HG03521 (cell line): ENCODE measurements at regions not wholly inside any gene's neighbourhood (a gene's known extent, or its start where the extent isn't known, plus 50 kb on each side); places are given as distances from the start of the nearest gene placed in this dataset.
"Not testable (repeated sequence)": the region's sequence is repeated elsewhere in the genome, so short reads cannot be mapped to it uniquely, and the experiment has no call there.

Source experiments
- ATAC-seq: cut with Tn5 transposase; IDR thresholded peaks from one replicate; pipeline ENCODE4 v1.9.1; 2021; ENCODE audit warnings: mild to moderate bottlenecking, moderate library complexity; ENCODE audit not compliant: unreplicated experiment

DNA sequence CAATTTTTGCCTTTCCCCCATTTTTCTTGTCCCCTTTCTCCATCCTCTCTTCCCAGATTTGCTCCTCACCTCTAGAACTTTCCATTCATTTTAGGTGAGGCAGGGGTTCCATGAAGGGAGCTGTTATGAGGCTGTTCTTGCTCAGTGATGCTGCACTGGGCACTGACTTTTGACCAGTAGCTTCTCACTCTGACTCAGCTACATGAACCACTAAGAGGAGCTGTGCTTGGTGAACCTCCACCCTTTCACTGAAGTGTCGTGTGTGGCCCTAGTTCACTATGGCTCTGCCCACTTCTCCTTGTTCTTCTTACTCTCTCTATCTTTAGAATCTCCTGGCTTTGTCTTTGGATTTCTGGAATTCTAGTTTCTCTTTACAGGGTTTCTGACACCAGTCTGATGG is 73.4 kb upstream of the ADRA1D start:
- no peak for ATAC-seq

DNA sequence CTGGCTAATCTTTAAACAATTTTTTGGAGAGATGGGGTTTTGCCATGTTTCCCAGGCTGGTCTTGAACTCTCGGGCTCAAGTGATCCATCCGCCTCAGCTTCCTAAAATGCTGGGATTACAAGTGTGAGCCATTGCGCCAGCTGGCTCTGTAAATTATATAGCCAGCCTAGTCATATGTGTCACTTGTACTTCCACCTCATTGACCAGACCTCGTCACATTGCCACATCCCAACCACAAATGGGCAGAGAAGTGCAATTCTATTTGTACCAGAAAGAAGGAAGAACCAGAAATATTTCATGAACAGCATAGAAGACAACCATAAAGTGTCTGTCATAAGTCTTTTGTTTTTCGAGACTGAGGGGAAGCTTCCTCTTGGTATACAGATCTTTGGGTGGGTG is 71.2 kb upstream of the ADRA1D start:
- no peak for ATAC-seq

DNA sequence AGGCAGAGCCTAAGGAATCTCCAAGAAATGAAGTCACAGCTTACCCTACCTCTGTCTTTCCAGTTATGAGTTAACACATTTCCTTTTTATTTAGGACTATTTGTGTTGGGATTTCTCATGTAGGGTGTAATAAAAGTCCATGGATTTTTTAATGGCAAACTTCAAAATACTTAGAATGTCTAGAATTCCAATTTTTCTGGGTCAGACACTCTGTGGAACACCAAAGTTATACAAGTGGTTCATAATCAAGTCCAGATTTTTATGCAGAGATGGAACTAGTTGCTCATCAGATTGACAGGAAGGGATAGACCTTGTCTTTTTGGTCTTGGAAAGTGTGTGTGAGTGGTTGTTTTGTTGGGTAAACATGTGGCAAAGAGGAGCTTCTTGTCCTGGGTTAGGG is 69.8 kb upstream of the ADRA1D start:
- ATAC-seq: no peak

DNA sequence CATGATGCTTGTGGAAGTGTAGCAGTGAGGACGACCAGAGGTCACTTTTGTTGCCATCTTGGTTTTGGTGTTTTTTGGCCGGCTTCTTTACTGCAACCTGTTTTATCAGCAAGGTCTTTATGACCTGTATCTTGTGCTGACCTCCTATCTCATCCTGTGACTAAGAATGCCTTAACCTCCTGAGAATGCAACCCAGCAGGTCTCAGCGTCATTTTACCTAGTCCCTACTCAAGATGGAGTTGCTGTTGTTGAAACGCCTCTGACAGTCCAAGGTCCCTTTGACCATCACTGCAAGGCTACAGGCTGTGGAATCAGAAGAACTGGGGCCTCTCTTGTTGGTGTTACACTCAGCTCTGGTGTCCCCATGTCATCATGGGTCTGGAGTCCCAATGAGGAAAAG is 61.5 kb upstream of the ADRA1D start:
- not testable (repeated sequence) for ATAC-seq

DNA sequence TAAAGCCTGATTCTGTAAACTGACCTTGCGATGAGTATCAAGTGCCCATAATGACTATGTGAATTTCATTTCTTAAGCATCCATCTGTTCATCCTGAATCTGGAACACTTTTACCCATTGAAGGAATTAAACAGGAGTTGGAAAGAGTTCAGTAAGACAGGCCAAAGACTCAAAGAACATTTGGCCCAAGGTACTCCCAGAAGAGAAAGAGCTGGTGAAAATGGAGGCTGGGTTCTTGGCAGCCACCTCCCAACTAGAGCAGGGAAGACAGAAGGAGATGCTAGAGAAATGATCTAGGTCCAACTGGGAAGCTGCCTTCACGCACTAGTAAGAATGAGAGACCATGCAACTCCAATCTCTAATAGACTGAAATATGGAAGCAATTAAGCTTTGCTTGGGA is 57.1 kb upstream of the ADRA1D start:
- ATAC-seq: no peak

DNA sequence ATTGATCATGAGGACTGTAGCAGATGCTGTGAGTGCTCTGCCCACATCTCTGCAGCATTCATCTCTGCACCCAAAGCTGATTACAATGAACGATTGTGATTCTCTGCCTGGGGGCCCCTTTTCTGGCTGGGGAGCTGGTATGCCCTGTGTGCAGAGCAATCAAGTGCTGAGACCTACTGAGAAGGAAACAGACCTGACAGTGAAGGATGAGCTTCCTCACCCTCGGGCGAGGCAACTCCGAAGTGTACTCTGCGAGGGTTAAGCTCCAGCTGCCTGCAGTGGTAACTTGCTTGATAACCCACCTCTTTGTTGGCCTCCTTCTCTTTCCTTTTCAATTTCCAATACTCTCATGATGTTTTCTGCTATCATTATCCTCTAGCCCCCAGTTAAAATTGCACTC is 56.0 kb upstream of the ADRA1D start:
- ATAC-seq: no peak

DNA sequence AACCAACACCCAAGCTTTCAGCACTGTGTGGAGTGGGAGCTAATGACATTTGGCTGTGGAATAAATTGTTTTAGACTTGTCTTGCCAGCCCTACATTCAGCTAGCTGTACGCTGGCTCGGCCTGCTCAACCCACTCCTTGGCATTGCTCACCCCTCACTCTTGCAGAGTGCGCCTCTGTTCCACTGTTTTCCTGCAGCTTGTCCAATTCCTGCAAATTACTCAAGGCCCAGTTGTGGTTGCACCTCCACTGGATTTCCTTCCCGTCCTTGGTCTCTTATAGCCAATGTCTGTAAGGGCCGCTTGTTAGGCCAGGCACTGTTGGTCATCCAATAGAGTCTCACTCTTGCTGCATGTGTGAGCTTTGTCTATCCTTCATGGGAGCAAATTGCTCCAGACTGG is 55.5 kb upstream of the ADRA1D start:
- no peak for ATAC-seq

DNA sequence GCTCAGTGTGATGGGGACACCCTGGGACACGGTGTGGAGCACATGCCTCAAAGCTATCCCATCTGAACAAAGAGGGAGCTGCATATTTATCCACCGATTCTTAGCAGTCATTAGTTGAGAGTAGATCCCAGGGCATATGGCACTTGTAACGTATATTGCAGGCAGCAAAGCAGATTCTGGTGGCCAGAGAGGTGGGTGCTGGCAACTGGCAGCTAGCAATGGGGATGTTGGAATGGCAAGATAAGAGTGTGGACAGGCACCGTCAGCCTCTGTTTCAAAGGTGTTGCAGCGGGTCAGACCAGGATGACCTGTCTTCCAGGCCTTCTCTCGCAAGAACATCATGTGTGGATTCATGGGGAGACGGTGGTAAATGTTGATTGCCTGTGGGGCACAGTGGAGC is 54.0 kb upstream of the ADRA1D start:
- ATAC-seq: no peak

DNA sequence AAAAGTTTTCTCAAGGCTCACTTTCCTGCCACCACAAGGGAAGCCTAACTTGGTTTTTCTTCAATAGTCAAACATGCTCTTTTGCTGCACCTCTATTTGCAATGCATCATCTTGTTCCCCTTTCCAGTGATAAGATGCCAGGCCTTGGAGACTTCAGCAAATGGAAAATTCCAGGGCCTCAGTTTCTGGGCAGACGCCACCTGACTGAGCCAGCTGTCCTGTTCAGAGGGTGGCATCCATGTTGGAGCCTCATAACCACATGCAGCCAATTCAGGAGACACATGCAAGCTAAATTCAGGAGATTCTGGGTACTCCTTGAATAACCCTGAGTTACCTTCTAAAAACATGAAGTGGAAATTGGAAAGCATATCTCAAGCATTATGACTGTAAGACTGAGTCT is 51.8 kb upstream of the ADRA1D start:
- no peak for ATAC-seq

DNA sequence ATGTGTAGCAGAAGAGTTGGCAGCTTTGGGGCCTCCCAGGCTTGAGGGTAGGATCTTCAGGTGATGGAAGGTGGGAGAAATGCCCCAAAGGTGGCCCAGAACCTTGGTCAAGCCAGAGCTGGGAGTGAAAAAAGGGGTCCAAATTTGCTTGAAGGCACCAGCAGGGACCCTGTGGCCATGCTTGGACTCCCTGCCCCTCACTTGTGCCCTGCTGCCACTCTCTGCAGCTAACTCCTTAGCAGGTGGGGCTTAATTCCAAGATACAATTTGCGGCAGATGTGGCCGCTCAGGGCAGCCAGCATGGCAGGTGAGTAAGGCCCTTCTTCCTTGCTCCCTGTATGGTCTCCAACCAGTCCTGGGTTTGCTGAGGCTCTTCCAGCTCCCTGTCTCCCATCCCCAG is 51.3 kb upstream of the ADRA1D start:
- ATAC-seq: no peak

DNA sequence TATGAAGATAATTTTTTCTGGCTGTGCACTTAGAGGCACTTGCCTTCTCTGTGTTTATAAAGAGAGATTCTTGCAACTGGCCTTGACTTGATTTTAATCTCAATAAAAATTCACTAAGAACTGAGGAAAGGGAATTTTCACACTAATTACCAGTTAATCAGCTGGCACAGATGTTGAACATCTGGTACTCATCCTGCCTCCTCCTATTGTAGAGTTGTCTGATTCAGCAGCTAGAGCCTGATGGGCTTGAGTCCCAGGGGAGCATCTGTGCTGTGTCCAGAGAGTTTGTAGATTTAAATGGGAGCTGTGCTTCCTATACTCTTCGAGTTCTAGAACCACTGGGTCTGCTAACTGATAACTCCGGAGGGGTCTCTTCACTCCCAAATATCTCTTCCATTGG is 50.7 kb upstream of the ADRA1D start:
- ATAC-seq: no peak

DNA sequence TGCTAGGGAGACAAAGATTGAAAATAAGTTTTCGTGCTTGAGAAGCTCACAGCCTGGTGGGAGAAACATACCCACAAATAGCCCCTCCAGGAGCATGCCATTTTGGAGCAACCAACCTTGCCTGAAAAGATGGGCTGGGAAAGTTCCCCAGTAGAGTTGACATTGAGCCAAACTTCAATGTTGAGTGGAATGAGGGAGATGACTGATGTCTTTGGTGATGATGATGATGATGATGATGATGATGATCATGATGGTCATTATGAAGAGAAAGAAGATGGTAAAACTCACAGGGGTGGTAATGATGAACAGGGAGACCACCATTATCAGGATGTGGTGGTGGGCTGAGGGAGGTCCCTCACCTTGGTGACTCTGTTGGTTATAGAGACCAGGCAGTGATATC is 50.1 kb upstream of the ADRA1D start:
- ATAC-seq: no peak
